GM21381 (cell line): ENCODE measurements at regions not wholly inside any gene's neighbourhood (a gene's known extent, or its start where the extent isn't known, plus 50 kb on each side); places are given as distances from the start of the nearest gene placed in this dataset.

Experiments used
- ATAC-seq: cut with Tn5 transposase; IDR thresholded peaks from one replicate; pipeline ENCODE4 v1.9.1; 2021; ENCODE audit warnings: mild to moderate bottlenecking, moderate library complexity; ENCODE audit not compliant: unreplicated experiment

GRCh38 chr1:208298593-208299269 is 54.5 kb upstream of the PLXNA2 start:
- no peak for ATAC-seq

- ATAC-seq = no peak
These were observed 56.0 kb upstream of the PLXNA2 start for GRCh38 chr1:208300084-208300770.

- no peak for ATAC-seq
These were observed 58.6 kb upstream of the PLXNA2 start for GRCh38 chr1:208302699-208303238.

- no peak for ATAC-seq
These were observed 59.8 kb upstream of the PLXNA2 start for GRCh38 chr1:208303743-208304712.

- no peak for ATAC-seq
These were observed 64.0 kb upstream of the PLXNA2 start for GRCh38 chr1:208308221-208308620.

- ATAC-seq = no peak
These were observed 65.6 kb upstream of the PLXNA2 start for GRCh38 chr1:208309771-208310170.

GRCh38 chr1:208312706-208313105 is 68.5 kb upstream of the PLXNA2 start:
- no peak for ATAC-seq

GRCh38 chr1:208314431-208314830 is 70.2 kb upstream of the PLXNA2 start:
- ATAC-seq = no peak

- no peak for ATAC-seq
These were observed 74.1 kb upstream of the PLXNA2 start for GRCh38 chr1:208318150-208318734.

- ATAC-seq = no peak
These were observed 79.8 kb upstream of the PLXNA2 start for GRCh38 chr1:208324005-208324404.

GRCh38 chr1:208326033-208326432 is 81.8 kb upstream of the PLXNA2 start:
- no peak for ATAC-seq

- no peak for ATAC-seq
These were observed 85.1 kb upstream of the PLXNA2 start for GRCh38 chr1:208329300-208329699.

GRCh38 chr1:208332036-208332773 is 88.0 kb upstream of the PLXNA2 start:
- ATAC-seq = no peak

- ATAC-seq = no peak
These were observed 88.6 kb upstream of the PLXNA2 start for GRCh38 chr1:208332774-208333126.

GRCh38 chr1:208333676-208334075 is 89.5 kb upstream of the PLXNA2 start:
- ATAC-seq = no peak

- no peak for ATAC-seq
These were observed 91.4 kb upstream of the PLXNA2 start for GRCh38 chr1:208335371-208336136.

GRCh38 chr1:208336137-208336518 is 91.9 kb upstream of the PLXNA2 start:
- no peak for ATAC-seq

- ATAC-seq = no peak
These were observed 95.7 kb upstream of the PLXNA2 start for GRCh38 chr1:208339911-208340310.

- no peak for ATAC-seq
These were observed 99.0 kb upstream of the PLXNA2 start for GRCh38 chr1:208343226-208343625.
